NK-92 (cell line): ENCODE measurements at regions not wholly inside any gene's neighbourhood (a gene's known extent, or its start where the extent isn't known, plus 50 kb on each side); places are given as distances from the start of the nearest gene placed in this dataset.

ENCODE experiments used
- DNase-seq: peaks from one replicate; lab custom pipeline; 2025; ENCODE audit not compliant: unreplicated experiment; lab: John Stamatoyannopoulos, UW

DNA sequence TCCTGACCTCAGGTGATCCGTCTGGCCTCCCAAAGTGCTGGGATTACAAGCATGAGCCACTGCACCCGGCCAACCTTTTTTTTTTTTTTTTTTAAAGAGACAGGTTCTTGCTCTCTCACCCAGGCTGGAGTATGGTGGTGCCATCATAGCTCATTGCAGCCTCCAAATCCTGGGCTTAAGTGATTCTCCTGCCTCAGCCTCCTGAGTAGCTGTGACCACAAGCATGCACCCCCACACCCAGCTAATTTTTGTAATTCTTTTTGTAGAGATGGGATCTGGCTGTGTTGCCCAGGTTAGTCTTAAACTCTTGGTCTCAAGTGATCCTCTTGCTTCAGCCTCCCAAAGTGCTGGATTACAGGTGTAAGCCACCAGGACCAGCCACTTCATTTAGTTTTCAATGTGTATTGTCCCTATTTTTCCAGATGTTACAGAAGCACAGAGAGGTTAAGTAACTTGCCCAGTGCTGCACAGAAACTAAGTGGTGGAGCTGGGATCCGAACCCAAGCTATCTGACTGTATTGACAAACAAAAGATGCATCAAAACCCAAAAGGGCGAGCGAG, 55.6 kb upstream of the GRK3 start:
- no peak for DNase-seq

GRCh38 chr22:25509374-25509791, 55.1 kb upstream of the GRK3 start:
- no peak for DNase-seq

GRCh38 chr22:25510876-25511275, 53.6 kb upstream of the GRK3 start:
- DNase-seq: no peak

DNA sequence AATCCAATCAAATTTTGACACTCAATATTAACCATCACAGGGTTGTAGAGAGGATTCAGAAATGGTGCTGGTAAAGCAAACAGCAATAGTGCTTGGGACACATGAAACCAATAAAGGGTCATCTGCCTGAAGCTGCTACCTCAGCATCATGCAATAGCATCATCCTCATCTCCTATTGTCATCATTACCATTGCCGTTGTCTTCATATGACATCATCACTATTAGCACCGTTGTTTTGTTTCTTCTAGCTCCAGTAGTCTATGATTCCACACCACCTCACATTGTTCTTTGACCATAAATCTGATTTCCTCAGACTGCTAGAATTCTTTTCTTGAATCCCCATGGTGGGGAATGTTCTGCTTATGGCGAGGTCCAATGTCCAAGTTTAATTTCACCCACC, 52.8 kb upstream of the GRK3 start:
- no peak for DNase-seq

DNA sequence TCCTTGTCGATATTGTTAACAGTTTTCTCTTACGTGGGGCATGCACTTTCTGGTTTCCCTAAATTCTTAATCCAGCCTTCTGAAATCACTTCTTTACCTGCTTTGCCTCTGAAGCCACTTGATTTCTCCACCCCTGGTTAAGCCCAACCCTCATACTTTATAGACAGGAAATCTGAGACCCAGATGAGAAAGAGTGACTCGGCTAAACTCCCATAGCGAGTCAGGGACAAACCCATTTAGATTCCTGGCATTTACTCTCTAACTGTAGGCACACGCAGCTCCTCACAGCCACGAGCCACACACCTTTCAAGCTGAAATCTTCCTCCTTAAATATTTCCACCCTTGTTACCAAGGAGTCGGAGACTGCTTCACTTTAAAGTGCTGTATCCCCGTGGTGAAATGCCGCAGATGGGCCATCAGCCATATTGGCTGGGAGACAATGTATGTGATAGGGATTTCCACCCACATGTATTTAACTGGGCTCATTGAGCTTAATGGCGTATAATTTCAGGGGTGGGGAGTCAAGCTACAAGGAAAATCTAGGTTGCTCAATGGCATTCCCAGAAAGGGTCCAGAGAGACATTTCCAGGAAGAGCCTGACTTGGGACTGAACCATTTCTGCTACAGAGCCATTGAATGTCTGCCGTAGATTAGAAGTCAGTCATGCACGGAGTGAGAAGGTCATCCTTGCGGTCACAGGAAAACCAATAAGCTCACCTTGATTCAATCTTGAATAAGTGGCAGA, 49.9 kb upstream of the GRK3 start:
- no peak for DNase-seq
